Neural cell (in vitro differentiated cells): ENCODE measurements at regions not wholly inside any gene's neighbourhood (a gene's known extent, or its start where the extent isn't known, plus 50 kb on each side); places are given as distances from the start of the nearest gene placed in this dataset.

Experiments
- H2AFZ ChIP-seq: fragments of 200-600, 300-800 bp; sonication (generic), shearing (Covaris generic); 2 replicates; pipeline ENCODE4 v1.6.0; 2014; ENCODE audit warnings: low read depth, mild to moderate bottlenecking, antibody characterized with exemption, low read length, moderate library complexity
- H3F3A ChIP-seq: fragments of 200-600 bp; shearing (Covaris generic); 2 replicates; pipeline ENCODE4 v1.6.1; 2016; ENCODE audit warnings: mild to moderate bottlenecking, moderate library complexity, mixed read lengths, antibody characterized with exemption, low read length; ENCODE audit not compliant: insufficient read depth, poor library complexity, severe bottlenecking
- H3K27ac ChIP-seq: fragments of 200-600, 300-800 bp; sonication (generic), shearing (Covaris generic); 2 replicates; pipeline ENCODE4 v1.5.1; 2014; ENCODE audit warnings: mild to moderate bottlenecking, low read length, moderate library complexity
- H3K27me3 ChIP-seq: fragments of 300-800, 200-600 bp; sonication (generic), shearing (Covaris generic); 2 replicates; pipeline ENCODE4 v1.6.0; 2014; ENCODE audit warnings: mild to moderate bottlenecking, low read depth, low read length, moderate library complexity; ENCODE audit not compliant: insufficient read depth
- H3K36me3 ChIP-seq: fragments of 300-800, 200-600 bp; sonication (generic), shearing (Covaris generic); 2 replicates; pipeline ENCODE4 v1.5.1; 2014; ENCODE audit warnings: mild to moderate bottlenecking, antibody characterized with exemption, low read length, moderate library complexity; ENCODE audit not compliant: insufficient read depth
- H3K4me2 ChIP-seq: fragments of 300-800, 200-600 bp; sonication (generic), shearing (Covaris generic); 2 replicates; pipeline ENCODE4 v1.6.0; 2014; ENCODE audit warnings: mild to moderate bottlenecking, low read length
- H3K4me3 ChIP-seq: fragments of 300-800, 200-600 bp; sonication (generic), shearing (Covaris generic); 2 replicates; pipeline ENCODE4 v1.5.1; 2014; ENCODE audit warnings: mild to moderate bottlenecking, low read length, moderate library complexity
- H3K79me2 ChIP-seq: fragments of 200-600 bp; shearing (Covaris generic); replicated peaks from 2 replicates; pipeline ENCODE4 v1.6.0; 2014; ENCODE audit warnings: mild to moderate bottlenecking, low read length, moderate library complexity; ENCODE audit not compliant: insufficient read depth
- H3K9ac ChIP-seq: fragments of 300-800, 200-600 bp; sonication (generic), shearing (Covaris generic); 2 replicates; pipeline ENCODE4 v1.6.1; 2016; ENCODE audit warnings: mild to moderate bottlenecking, low read length, mixed read lengths
- H3K9me2 ChIP-seq: fragments of 200-600 bp; shearing (Covaris generic); 2 replicates; pipeline ENCODE4 v1.6.1; 2016; ENCODE audit warnings: mild to moderate bottlenecking, low read length, mixed read lengths; ENCODE audit not compliant: insufficient read depth
- H3K9me3 ChIP-seq: fragments of 200-600, 300-800 bp; sonication (generic), shearing (Covaris generic); 2 replicates; pipeline ENCODE4 v1.6.1; 2016; ENCODE audit warnings: mild to moderate bottlenecking, mixed run types, low read length, moderate library complexity, mixed read lengths
- H4K20me1 ChIP-seq: fragments of 200-600 bp; shearing (Covaris generic); 2 replicates; pipeline ENCODE4 v1.6.1; 2016; ENCODE audit warnings: mild to moderate bottlenecking, mixed run types; ENCODE audit not compliant: insufficient read depth
- CTCF ChIP-seq: fragments of 450-650 bp; IDR thresholded peaks from 2 replicates; pipeline ENCODE4 v1.5.1; 2014; ENCODE audit warnings: antibody characterized with exemption, mild to moderate bottlenecking, moderate library complexity; ENCODE audit not compliant: poor library complexity, severe bottlenecking
- EP300 ChIP-seq: fragments of 450-650 bp; conservative IDR thresholded peaks from 2 replicates; pipeline ENCODE4 v1.6.1; 2014; ENCODE audit warnings: antibody characterized with exemption, mild to moderate bottlenecking, moderate library complexity; ENCODE audit not compliant: poor library complexity, severe bottlenecking
- EZH2 ChIP-seq: fragments of 200-600, 300-800 bp; shearing (Covaris generic), sonication (generic); IDR thresholded peaks from 2 replicates; pipeline ENCODE4 v1.6.1; 2014; ENCODE audit warnings: antibody characterized with exemption, low read length, borderline replicate concordance, mild to moderate bottlenecking; ENCODE audit not compliant: insufficient read depth, poor library complexity, severe bottlenecking
- MXI1 ChIP-seq: fragments of 450-650 bp; conservative IDR thresholded peaks from 2 replicates; pipeline ENCODE4 v1.6.1; 2014; ENCODE audit warnings: antibody characterized with exemption, mild to moderate bottlenecking; ENCODE audit not compliant: poor library complexity, severe bottlenecking
- POLR2AphosphoS5 ChIP-seq: IDR thresholded peaks from 2 replicates; pipeline ENCODE4 v1.6.1; 2012
- RAD21 ChIP-seq: fragments of 450-650 bp; conservative IDR thresholded peaks from 2 replicates; pipeline ENCODE4 v1.6.1; 2014; ENCODE audit warnings: antibody characterized with exemption, mild to moderate bottlenecking, moderate library complexity
- SMC3 ChIP-seq: fragments of 450-650 bp; conservative IDR thresholded peaks from 2 replicates; pipeline ENCODE4 v1.6.1; 2014; ENCODE audit warnings: antibody characterized with exemption, mild to moderate bottlenecking, moderate library complexity; ENCODE audit not compliant: poor library complexity
- TAF1 ChIP-seq: IDR thresholded peaks from 2 replicates; pipeline ENCODE4 v1.6.1; 2012; ENCODE audit warnings: low read depth
- TF ChIP-seq, protein P1 (sequence below): IDR thresholded peaks from 2 replicates; pipeline ENCODE4 v1.6.1; 2012; ENCODE audit warnings: borderline replicate concordance

DNA sequence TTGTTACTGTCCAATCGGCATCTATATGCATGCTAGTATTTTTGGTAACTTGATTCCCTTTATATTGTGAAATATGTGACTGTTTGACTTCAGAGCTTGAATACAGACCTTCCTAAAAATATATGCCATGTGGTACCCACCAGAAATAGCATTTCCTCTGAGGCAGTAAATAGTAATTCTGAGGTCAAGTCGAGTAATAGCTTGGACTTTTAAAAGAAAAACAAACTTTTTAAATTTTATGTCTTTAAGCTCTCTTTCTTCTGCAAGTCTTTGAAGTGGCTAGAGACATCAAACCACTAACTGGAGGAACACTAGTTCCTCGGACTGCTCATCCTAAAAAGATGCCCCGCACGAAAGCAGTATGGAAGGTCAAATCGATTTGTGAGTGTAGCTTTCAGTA, 396.8 kb upstream of the SLC14A2 start:
- no peak overlapping the region for H3K4me2 ChIP-seq
- H2AFZ ChIP-seq, result no peak overlapping the region
- no peaks in the 10 kb centered on the region for H4K20me1 ChIP-seq
- no peaks in the 10 kb centered on the region for H3K27me3 ChIP-seq
- no peak overlapping the region for H3K9ac ChIP-seq
- no peak overlapping the region for H3K27ac ChIP-seq
- no peak overlapping the region for H3K4me3 ChIP-seq
- H3K36me3 ChIP-seq, result no peaks in the 10 kb centered on the region
- H3K9me2 ChIP-seq, result no peaks in the 10 kb centered on the region
- H3K79me2 ChIP-seq, result no peaks in the 10 kb centered on the region
- H3F3A ChIP-seq, result no peaks in the 10 kb centered on the region
- H3K9me3 ChIP-seq, result no peaks in the 10 kb centered on the region
- TF ChIP-seq EP300 (no peak), RAD21 (no peak), TAF1 (no peak), POLR2AphosphoS5 (no peak), MXI1 (no peak), CTCF (no peak), SMC3 (no peak), EZH2 (no peak)
- TF ChIP-seq, protein P1, sequence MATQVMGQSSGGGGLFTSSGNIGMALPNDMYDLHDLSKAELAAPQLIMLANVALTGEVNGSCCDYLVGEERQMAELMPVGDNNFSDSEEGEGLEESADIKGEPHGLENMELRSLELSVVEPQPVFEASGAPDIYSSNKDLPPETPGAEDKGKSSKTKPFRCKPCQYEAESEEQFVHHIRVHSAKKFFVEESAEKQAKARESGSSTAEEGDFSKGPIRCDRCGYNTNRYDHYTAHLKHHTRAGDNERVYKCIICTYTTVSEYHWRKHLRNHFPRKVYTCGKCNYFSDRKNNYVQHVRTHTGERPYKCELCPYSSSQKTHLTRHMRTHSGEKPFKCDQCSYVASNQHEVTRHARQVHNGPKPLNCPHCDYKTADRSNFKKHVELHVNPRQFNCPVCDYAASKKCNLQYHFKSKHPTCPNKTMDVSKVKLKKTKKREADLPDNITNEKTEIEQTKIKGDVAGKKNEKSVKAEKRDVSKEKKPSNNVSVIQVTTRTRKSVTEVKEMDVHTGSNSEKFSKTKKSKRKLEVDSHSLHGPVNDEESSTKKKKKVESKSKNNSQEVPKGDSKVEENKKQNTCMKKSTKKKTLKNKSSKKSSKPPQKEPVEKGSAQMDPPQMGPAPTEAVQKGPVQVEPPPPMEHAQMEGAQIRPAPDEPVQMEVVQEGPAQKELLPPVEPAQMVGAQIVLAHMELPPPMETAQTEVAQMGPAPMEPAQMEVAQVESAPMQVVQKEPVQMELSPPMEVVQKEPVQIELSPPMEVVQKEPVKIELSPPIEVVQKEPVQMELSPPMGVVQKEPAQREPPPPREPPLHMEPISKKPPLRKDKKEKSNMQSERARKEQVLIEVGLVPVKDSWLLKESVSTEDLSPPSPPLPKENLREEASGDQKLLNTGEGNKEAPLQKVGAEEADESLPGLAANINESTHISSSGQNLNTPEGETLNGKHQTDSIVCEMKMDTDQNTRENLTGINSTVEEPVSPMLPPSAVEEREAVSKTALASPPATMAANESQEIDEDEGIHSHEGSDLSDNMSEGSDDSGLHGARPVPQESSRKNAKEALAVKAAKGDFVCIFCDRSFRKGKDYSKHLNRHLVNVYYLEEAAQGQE, result no peak

- Histone ChIP-seq H3K4me2 (no peak overlapping the region), H3F3A (no peaks in the 10 kb centered on the region), H4K20me1 (no peaks in the 10 kb centered on the region), H3K9me2 (no peaks in the 10 kb centered on the region), H3K9ac (no peak overlapping the region), H3K9me3 (no peaks in the 10 kb centered on the region), H3K27ac (no peak overlapping the region), H3K27me3 (no peaks in the 10 kb centered on the region), H3K36me3 (no peaks in the 10 kb centered on the region), H3K4me3 (no peak overlapping the region), H3K79me2 (no peaks in the 10 kb centered on the region), H2AFZ (no peak overlapping the region)
- no peak for TF ChIP-seq CTCF
- TF ChIP-seq, protein P1, result no peak
- no peak for TF ChIP-seq RAD21
- TF ChIP-seq EP300, result no peak
- no peak for TF ChIP-seq MXI1
- no peak for TF ChIP-seq EZH2
- no peak for TF ChIP-seq POLR2AphosphoS5
- TF ChIP-seq SMC3, result no peak
- no peak for TF ChIP-seq TAF1
These were observed 393.9 kb upstream of the SLC14A2 start for GRCh38 chr18:45221363-45221762.
